Erythroblast (primary cell): ENCODE measurements at regions not wholly inside any gene's neighbourhood (a gene's known extent, or its start where the extent isn't known, plus 50 kb on each side); places are given as distances from the start of the nearest gene placed in this dataset.

Experiments used
- GATA1 ChIP-seq: IDR thresholded peaks from 2 replicates; pipeline ENCODE4 v1.6.1; 2011; ENCODE audit warnings: low read depth, mild to moderate bottlenecking, control low read depth, low read length, moderate library complexity
- POLR2A ChIP-seq: IDR thresholded peaks from 2 replicates; pipeline ENCODE4 v1.6.1; 2011; ENCODE audit warnings: mild to moderate bottlenecking, low read length

GRCh38 chr12:92000597-92000996, 145.0 kb downstream of the BTG1 start:
- TF ChIP-seq POLR2A (no peak), GATA1 (no peak)
